HepG2 (cell line): ENCODE measurements at regions not wholly inside any gene's neighbourhood (a gene's known extent, or its start where the extent isn't known, plus 50 kb on each side); places are given as distances from the start of the nearest gene placed in this dataset.

Experiments used
- ARID3A ChIP-seq: IDR thresholded peaks from 2 replicates; pipeline ENCODE4 v1.6.1; 2012; ENCODE audit warnings: low read depth, low read length, improper control_type of control experiment
- GTF2F1 ChIP-seq: fragments of 150-350 bp; IDR thresholded peaks from 2 replicates; pipeline ENCODE4 v1.6.1; 2014; ENCODE audit warnings: low read length
- HDAC2 ChIP-seq: sonication (generic); formaldehyde crosslinking; IDR thresholded peaks from 2 replicates; pipeline ENCODE4 v1.4.0; 2020; ENCODE audit warnings: missing genetic modification reagents
- JDP2 ChIP-seq: sonication (generic); formaldehyde crosslinking; IDR thresholded peaks from 2 replicates; pipeline ENCODE4 v1.8.1; 2022; ENCODE audit warnings: missing genetic modification reagents, borderline replicate concordance
- MBD4 ChIP-seq: IDR thresholded peaks from 2 replicates; pipeline ENCODE4 v1.6.1; 2012; ENCODE audit warnings: low read length, inconsistent platforms, borderline replicate concordance
- MBNL3 ChIP-seq: fragments of 250-450 bp; sonication (Bioruptor Pico); conservative IDR thresholded peaks from 2 replicates; pipeline ENCODE4 v1.8.0; 2022; ENCODE audit warnings: mild to moderate bottlenecking, inconsistent platforms
- NFE2L1 ChIP-seq: sonication (generic); formaldehyde crosslinking; IDR thresholded peaks from 2 replicates; pipeline ENCODE4 v1.4.0; 2020; ENCODE audit warnings: missing genetic modification reagents, mild to moderate bottlenecking, borderline replicate concordance
- ZFYVE20 ChIP-seq: sonication (generic); formaldehyde crosslinking; IDR thresholded peaks from 2 replicates; pipeline ENCODE4 v1.8.0; 2023; ENCODE audit warnings: low read depth, mild to moderate bottlenecking, moderate library complexity, missing genetic modification reagents, borderline replicate concordance
- ZNF230 ChIP-seq: sonication (generic); formaldehyde crosslinking; IDR thresholded peaks from 2 replicates; pipeline ENCODE4 v1.4.0; 2020; ENCODE audit warnings: mild to moderate bottlenecking, missing genetic modification reagents
- ZNF275 ChIP-seq: sonication (generic); formaldehyde crosslinking; IDR thresholded peaks from 2 replicates; pipeline ENCODE4 v1.8.0; 2022; ENCODE audit warnings: missing genetic modification reagents, mild to moderate bottlenecking, inconsistent platforms, borderline replicate concordance
- ZNF407 ChIP-seq: sonication (generic); formaldehyde crosslinking; IDR thresholded peaks from one replicate; pipeline ENCODE4 v1.5.1; 2020; ENCODE audit warnings: mild to moderate bottlenecking, missing genetic modification reagents; ENCODE audit errors: not compliant biosample characterization
- ZNF446 ChIP-seq: sonication (generic); formaldehyde crosslinking; IDR thresholded peaks from 2 replicates; pipeline ENCODE4 v1.5.0; 2020; ENCODE audit warnings: mild to moderate bottlenecking, missing genetic modification reagents
- TF ChIP-seq, protein P1 (sequence below): sonication (generic); formaldehyde crosslinking; IDR thresholded peaks from 2 replicates; pipeline ENCODE4 v1.5.0; 2020; ENCODE audit warnings: missing genetic modification reagents
- TF ChIP-seq, protein P2 (sequence below): sonication (generic); formaldehyde crosslinking; IDR thresholded peaks from 2 replicates; pipeline ENCODE4 v1.5.0; 2020; ENCODE audit warnings: mild to moderate bottlenecking, low read depth, missing genetic modification reagents, borderline replicate concordance
- TF ChIP-seq, protein P3 (sequence below), 2 experiments: sonication (generic) in 1 of 2; formaldehyde crosslinking in 1 of 2; IDR thresholded peaks; 2 replicates each; pipeline versions ENCODE4 v1.4.0 to v1.6.1; 2018 to 2020; ENCODE audit warnings: missing genetic modification reagents in 2 of 2, borderline replicate concordance in 1 of 2, low read depth in 1 of 2, mild to moderate bottlenecking in 1 of 2, missing biosample characterization in 1 of 2

GRCh38 chr2:7767902-7768301 lies 850.7 kb downstream of the RNF144A start (continued):
- no peak for TF ChIP-seq ZNF407 (CRISPR knock-in tag)
- no peak for TF ChIP-seq ZNF446
- no peak for TF ChIP-seq ARID3A
- no peak for TF ChIP-seq ZFYVE20 (CRISPR knock-in tag)
- no peak for TF ChIP-seq MBNL3 (CRISPR knock-in tag)
- TF ChIP-seq, protein P1, sequence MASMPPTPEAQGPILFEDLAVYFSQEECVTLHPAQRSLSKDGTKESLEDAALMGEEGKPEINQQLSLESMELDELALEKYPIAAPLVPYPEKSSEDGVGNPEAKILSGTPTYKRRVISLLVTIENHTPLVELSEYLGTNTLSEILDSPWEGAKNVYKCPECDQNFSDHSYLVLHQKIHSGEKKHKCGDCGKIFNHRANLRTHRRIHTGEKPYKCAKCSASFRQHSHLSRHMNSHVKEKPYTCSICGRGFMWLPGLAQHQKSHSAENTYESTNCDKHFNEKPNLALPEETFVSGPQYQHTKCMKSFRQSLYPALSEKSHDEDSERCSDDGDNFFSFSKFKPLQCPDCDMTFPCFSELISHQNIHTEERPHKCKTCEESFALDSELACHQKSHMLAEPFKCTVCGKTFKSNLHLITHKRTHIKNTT (CRISPR knock-in tag): no peak
- TF ChIP-seq ZNF230 (CRISPR knock-in tag): no peak
- TF ChIP-seq NFE2L1: no peak
- TF ChIP-seq, protein P2, sequence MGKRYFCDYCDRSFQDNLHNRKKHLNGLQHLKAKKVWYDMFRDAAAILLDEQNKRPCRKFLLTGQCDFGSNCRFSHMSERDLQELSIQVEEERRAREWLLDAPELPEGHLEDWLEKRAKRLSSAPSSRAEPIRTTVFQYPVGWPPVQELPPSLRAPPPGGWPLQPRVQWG (CRISPR knock-in tag): no peak
- TF ChIP-seq, protein P3, sequence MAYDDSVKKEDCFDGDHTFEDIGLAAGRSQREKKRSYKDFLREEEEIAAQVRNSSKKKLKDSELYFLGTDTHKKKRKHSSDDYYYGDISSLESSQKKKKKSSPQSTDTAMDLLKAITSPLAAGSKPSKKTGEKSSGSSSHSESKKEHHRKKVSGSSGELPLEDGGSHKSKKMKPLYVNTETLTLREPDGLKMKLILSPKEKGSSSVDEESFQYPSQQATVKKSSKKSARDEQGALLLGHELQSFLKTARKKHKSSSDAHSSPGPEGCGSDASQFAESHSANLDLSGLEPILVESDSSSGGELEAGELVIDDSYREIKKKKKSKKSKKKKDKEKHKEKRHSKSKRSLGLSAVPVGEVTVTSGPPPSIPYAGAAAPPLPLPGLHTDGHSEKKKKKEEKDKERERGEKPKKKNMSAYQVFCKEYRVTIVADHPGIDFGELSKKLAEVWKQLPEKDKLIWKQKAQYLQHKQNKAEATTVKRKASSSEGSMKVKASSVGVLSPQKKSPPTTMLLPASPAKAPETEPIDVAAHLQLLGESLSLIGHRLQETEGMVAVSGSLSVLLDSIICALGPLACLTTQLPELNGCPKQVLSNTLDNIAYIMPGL (CRISPR knock-in tag; IDR thresholded peaks at IDR 0.05; ENCODE audit: borderline replicate concordance in 1 of 2, low read depth in 1 of 2): no peak
- TF ChIP-seq HDAC2 (CRISPR knock-in tag): no peak
- no peak for TF ChIP-seq ZNF275 (CRISPR knock-in tag)
- TF ChIP-seq JDP2 (CRISPR knock-in tag): no peak
- no peak for TF ChIP-seq GTF2F1
- TF ChIP-seq MBD4: no peak
